ENCODE measurements at regions not wholly inside any gene's neighbourhood (a gene's known extent, or its start where the extent isn't known, plus 50 kb on each side); places are given as distances from the start of the nearest gene placed in this dataset.

DNA sequence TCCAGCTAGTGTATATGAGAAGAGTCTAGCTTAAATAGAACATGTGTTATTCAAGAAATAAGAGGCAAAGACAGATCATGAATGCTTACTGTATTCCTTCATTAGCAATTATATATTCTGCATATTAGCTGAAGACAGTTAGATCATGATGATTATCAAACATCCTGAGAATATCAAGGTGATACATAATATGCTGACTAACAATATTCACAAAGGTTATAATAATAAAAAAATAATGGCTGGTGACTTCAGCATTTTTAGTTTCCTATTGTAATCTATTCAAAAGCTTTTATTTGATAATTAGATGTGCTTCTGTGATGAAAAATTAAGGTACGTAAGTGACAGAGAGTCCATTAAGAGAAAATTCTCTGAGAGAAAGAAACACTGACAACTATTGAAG is 511.4 kb downstream of the PCDH17 start:
- TF ChIP-seq TOX (CRISPR knock-in tag; IDR thresholded peaks at IDR 0.05; ENCODE audit: borderline replicate concordance) (no peak), PPARA (CRISPR knock-in tag; IDR thresholded peaks at IDR 0.05; ENCODE audit: borderline replicate concordance) (no peak)
- TF ChIP-seq, protein P1, sequence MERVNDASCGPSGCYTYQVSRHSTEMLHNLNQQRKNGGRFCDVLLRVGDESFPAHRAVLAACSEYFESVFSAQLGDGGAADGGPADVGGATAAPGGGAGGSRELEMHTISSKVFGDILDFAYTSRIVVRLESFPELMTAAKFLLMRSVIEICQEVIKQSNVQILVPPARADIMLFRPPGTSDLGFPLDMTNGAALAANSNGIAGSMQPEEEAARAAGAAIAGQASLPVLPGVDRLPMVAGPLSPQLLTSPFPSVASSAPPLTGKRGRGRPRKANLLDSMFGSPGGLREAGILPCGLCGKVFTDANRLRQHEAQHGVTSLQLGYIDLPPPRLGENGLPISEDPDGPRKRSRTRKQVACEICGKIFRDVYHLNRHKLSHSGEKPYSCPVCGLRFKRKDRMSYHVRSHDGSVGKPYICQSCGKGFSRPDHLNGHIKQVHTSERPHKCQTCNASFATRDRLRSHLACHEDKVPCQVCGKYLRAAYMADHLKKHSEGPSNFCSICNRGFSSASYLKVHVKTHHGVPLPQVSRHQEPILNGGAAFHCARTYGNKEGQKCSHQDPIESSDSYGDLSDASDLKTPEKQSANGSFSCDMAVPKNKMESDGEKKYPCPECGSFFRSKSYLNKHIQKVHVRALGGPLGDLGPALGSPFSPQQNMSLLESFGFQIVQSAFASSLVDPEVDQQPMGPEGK (CRISPR knock-in tag; IDR thresholded peaks at IDR 0.05; ENCODE audit: borderline replicate concordance): no peak

All from SK-N-SH treated with all-trans-retinoic acid at 6 μM for 48 hours (cell line).